OCI-LY3 (cell line): ENCODE measurements at regions not wholly inside any gene's neighbourhood (a gene's known extent, or its start where the extent isn't known, plus 50 kb on each side); places are given as distances from the start of the nearest gene placed in this dataset.
"Not testable (repeated sequence)": the region's sequence is repeated elsewhere in the genome, so short reads cannot be mapped to it uniquely, and the experiment has no call there.

Experiments
- EZH2phosphoT487 ChIP-seq: fragments of 200-600 bp; shearing (Covaris generic); IDR thresholded peaks from 2 replicates; pipeline ENCODE4 v1.6.1; 2018; ENCODE audit warnings: antibody characterized with exemption, mixed run types, low read depth
- TF ChIP-seq, protein P1 (sequence below): fragments of 200-600, 300-600 bp; sonication (generic); IDR thresholded peaks from 2 replicates; pipeline ENCODE4 v1.5.1; 2014; ENCODE audit warnings: antibody characterized with exemption, low read length, low read depth

GRCh38 chr12:113699984-113700383 lies 228.3 kb upstream of the LHX5 start:
- TF ChIP-seq, protein P1, sequence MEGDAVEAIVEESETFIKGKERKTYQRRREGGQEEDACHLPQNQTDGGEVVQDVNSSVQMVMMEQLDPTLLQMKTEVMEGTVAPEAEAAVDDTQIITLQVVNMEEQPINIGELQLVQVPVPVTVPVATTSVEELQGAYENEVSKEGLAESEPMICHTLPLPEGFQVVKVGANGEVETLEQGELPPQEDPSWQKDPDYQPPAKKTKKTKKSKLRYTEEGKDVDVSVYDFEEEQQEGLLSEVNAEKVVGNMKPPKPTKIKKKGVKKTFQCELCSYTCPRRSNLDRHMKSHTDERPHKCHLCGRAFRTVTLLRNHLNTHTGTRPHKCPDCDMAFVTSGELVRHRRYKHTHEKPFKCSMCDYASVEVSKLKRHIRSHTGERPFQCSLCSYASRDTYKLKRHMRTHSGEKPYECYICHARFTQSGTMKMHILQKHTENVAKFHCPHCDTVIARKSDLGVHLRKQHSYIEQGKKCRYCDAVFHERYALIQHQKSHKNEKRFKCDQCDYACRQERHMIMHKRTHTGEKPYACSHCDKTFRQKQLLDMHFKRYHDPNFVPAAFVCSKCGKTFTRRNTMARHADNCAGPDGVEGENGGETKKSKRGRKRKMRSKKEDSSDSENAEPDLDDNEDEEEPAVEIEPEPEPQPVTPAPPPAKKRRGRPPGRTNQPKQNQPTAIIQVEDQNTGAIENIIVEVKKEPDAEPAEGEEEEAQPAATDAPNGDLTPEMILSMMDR, result not testable (repeated sequence)
- TF ChIP-seq EZH2phosphoT487, result not testable (repeated sequence)
